ENCODE measurements at regions not wholly inside any gene's neighbourhood (a gene's known extent, or its start where the extent isn't known, plus 50 kb on each side); places are given as distances from the start of the nearest gene placed in this dataset.

DNA sequence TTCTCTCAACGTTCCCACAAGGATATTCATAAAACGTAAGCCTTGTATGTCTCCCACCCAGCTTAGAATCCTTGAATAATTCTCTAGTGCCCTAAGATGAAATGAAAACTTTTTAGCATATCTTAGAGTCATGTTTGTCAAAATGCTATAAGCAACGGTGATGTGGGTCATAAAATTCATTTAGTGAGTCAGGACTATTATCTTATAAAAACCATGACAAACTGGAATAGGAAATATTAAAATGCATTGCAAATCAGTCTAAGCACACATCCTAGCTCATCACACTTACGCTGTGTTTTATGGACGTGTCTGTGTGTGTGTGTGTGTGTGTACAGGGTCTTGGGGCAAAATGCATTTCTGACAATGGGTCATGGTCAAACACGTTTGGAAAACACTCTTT is 119.9 kb upstream of the ST6GAL2 start:
- no peak for DNase-seq
- H3K36me3 Mint-ChIP-seq (ENCODE audit: low read depth): no peaks in the 10 kb centered on the region
- no peaks in the 10 kb centered on the region for H3K9me3 Mint-ChIP-seq
- TF ChIP-seq, protein P1, sequence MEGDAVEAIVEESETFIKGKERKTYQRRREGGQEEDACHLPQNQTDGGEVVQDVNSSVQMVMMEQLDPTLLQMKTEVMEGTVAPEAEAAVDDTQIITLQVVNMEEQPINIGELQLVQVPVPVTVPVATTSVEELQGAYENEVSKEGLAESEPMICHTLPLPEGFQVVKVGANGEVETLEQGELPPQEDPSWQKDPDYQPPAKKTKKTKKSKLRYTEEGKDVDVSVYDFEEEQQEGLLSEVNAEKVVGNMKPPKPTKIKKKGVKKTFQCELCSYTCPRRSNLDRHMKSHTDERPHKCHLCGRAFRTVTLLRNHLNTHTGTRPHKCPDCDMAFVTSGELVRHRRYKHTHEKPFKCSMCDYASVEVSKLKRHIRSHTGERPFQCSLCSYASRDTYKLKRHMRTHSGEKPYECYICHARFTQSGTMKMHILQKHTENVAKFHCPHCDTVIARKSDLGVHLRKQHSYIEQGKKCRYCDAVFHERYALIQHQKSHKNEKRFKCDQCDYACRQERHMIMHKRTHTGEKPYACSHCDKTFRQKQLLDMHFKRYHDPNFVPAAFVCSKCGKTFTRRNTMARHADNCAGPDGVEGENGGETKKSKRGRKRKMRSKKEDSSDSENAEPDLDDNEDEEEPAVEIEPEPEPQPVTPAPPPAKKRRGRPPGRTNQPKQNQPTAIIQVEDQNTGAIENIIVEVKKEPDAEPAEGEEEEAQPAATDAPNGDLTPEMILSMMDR (IDR thresholded peaks at IDR 0.05): no peak
- no peak overlapping the region for H3K4me3 Mint-ChIP-seq
- peaks cover 43% of the 10 kb centered on the region for H3K4me1 Mint-ChIP-seq (ENCODE audit: low read depth)
- H3K27me3 Mint-ChIP-seq (ENCODE audit: insufficient read depth): peaks cover 11% of the 10 kb centered on the region
- H3K27ac Mint-ChIP-seq: no peak overlapping the region

DNA sequence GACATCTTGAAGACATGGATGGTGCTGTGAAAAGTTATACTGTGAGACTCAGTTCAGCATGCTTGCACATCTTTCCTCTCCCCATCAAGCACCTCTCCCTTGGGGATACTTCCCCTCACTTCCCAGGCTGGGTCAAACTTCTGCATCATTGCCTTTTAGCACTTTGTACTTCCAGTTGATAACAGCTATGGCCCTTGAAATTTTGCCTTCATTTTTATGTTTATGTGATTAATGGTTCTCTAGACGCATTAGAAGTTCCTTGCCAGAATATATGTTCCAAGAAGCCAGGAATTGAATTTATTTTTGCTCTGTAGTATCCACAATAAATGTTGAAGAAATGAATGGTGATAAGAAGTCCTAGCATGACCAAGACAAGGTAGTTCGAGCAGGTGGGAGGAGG is 120.9 kb upstream of the ST6GAL2 start:
- Mint-ChIP-seq H3K4me1 (ENCODE audit: low read depth) (peaks cover 35% of the 10 kb centered on the region), H3K27ac (no peak overlapping the region), H3K27me3 (ENCODE audit: insufficient read depth) (peaks cover 14% of the 10 kb centered on the region), H3K4me3 (no peak overlapping the region), H3K9me3 (no peaks in the 10 kb centered on the region), H3K36me3 (ENCODE audit: low read depth) (no peaks in the 10 kb centered on the region)
- no peak for DNase-seq
- TF ChIP-seq, protein P1 (IDR thresholded peaks at IDR 0.05): no peak

DNA sequence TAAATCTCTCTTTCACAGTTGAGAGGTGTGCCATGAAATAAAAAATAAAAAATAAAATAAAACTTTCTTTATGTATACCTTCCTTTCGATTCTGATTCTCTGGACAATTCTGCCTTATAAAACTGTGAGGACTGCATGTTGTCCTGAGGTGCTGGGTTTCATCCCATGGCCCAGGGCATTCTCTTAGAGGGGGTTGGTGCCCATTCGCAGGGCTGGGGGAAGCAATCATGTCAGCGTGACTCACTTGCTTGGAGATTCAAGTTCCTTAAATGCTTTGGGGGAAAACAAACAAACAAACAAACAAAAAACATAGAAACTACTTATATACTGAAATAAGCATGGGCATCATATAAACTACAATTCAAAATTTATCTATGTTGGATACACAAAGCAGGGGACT is 122.0 kb upstream of the ST6GAL2 start:
- Mint-ChIP-seq H3K9me3 (no peaks in the 10 kb centered on the region), H3K4me3 (no peak overlapping the region), H3K27me3 (ENCODE audit: insufficient read depth) (peaks cover 14% of the 10 kb centered on the region), H3K27ac (no peak overlapping the region), H3K4me1 (ENCODE audit: low read depth) (peaks cover 24% of the 10 kb centered on the region), H3K36me3 (ENCODE audit: low read depth) (no peaks in the 10 kb centered on the region)
- DNase-seq: no peak
- TF ChIP-seq, protein P1 (IDR thresholded peaks at IDR 0.05): no peak

DNA sequence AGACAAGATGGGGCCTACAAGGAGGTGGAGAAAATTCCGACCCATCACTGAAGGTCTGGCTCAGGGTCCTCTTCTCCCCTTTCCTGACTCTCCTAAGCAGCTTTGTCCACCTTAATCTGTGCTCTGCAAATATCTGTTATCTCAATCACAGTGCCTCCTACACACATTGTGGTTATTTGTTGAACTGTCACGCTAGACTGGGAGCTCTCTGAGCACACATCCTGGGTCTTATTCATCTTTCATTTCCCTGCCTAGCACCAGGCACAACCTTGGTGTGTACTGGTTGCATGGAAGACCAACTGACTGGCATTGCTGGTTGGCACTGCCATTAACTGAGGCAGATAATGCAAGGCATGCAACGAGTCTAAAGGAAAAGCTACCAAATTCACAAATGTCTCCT is 122.9 kb upstream of the ST6GAL2 start:
- H3K4me1 Mint-ChIP-seq (ENCODE audit: low read depth): peaks cover 15% of the 10 kb centered on the region
- no peaks in the 10 kb centered on the region for H3K36me3 Mint-ChIP-seq (ENCODE audit: low read depth)
- TF ChIP-seq, protein P1 (IDR thresholded peaks at IDR 0.05): no peak
- peaks cover 14% of the 10 kb centered on the region for H3K27me3 Mint-ChIP-seq (ENCODE audit: insufficient read depth)
- no peak for DNase-seq
- no peak overlapping the region for H3K27ac Mint-ChIP-seq
- no peak overlapping the region for H3K4me3 Mint-ChIP-seq
- H3K9me3 Mint-ChIP-seq: no peaks in the 10 kb centered on the region

DNA sequence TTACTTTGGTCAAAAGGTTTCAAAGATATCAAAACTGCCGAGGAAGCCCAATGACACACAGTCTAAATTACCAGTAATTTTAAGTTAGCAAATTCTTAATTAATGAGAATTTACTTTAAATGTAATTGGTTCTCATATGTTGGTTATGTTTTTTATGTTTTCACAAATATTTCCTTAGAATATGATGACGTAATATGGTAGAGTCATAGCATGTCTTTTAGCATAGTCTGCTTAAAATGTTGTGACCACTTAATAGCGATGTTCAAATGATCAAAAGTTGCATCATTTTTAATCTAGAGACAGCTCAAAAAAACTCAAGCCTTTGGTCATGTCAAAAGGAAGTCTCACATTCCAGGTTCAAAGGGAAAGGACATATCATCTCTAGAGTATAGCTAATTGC is 123.3 kb upstream of the ST6GAL2 start:
- TF ChIP-seq, protein P1 (IDR thresholded peaks at IDR 0.05): no peak
- Mint-ChIP-seq H3K4me3 (no peak overlapping the region), H3K9me3 (no peaks in the 10 kb centered on the region), H3K27me3 (ENCODE audit: insufficient read depth) (peaks cover 14% of the 10 kb centered on the region), H3K4me1 (ENCODE audit: low read depth) (peaks cover 11% of the 10 kb centered on the region), H3K27ac (no peak overlapping the region), H3K36me3 (ENCODE audit: low read depth) (no peaks in the 10 kb centered on the region)
- DNase-seq: no peak

DNA sequence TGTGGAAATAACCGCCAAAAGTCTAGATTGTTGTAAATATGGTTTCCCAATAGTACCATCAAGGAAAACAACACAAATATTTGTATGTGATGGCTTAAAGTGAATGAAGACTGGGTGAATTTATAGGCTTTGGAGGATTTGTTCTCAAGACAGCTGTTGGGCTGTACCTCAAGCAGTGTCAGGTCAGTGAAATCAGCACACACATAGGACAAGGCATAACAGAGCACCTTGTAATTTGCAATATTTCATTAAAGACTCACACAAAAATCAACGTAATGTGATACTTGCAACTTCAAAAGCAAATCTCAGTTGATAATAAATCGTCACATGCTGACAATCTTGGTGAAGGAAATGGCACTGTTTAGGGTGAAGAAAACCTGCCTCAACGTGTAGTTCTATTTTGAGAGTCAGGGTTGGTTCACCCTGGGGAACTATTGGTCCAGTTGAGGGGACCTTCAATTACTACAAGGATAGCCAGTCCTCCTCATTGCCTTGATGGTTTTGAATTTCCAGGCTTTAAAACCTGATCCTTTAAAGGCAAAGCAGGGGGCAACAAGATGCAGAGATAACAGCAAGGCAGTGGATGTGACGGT is 126.8 kb upstream of the ST6GAL2 start:
- TF ChIP-seq, protein P1 (IDR thresholded peaks at IDR 0.05): no peak
- Mint-ChIP-seq H3K4me1 (ENCODE audit: low read depth) (peaks cover 7% of the 10 kb centered on the region; the same call in 1 of the 2 replicates), H3K36me3 (ENCODE audit: low read depth) (no peaks in the 10 kb centered on the region), H3K27ac (no peak overlapping the region), H3K27me3 (ENCODE audit: insufficient read depth) (peaks cover 3% of the 10 kb centered on the region), H3K9me3 (no peaks in the 10 kb centered on the region), H3K4me3 (no peak overlapping the region)
- DNase-seq: no peak

Measured in HFFc6 (cell line).